PFSK-1 (cell line): ENCODE measurements at regions not wholly inside any gene's neighbourhood (a gene's known extent, or its start where the extent isn't known, plus 50 kb on each side); places are given as distances from the start of the nearest gene placed in this dataset.

ENCODE experiments used
- SIN3A ChIP-seq: IDR thresholded peaks from 2 replicates; pipeline ENCODE4 v1.6.1; 2012; ENCODE audit warnings: mild to moderate bottlenecking, low read length, moderate library complexity, borderline replicate concordance; ENCODE audit not compliant: insufficient read depth
- TF ChIP-seq, protein P1 (sequence below), 2 experiments: IDR thresholded peaks; 2 replicates each; pipeline versions ENCODE4 v1.6.1 to v1.8.0; 2011 to 2012; ENCODE audit warnings: low read depth in 2 of 2, low read length in 2 of 2, control low read depth in 1 of 2, inconsistent platforms in 1 of 2, mild to moderate bottlenecking in 1 of 2, moderate library complexity in 1 of 2; ENCODE audit not compliant: insufficient read depth in 1 of 2

DNA sequence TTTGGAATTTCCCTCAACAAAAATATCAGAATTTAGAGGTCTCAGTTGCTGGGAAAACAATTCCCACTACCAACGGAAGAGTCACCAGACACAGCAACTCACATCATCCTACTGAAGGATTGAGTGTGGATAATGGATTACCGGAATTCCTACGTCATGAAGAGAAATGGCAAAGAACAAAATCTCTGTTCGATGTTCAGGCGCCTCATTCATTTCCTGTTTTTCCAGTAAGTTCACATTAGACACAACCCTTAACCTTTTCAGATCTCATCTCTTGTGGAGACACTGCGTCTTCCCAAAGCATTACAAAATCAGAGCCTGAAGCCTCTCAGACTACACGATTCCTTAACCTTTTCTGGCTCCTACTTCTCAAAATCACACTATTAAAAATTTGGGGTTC, 58.5 kb upstream of the CPEB2 start:
- TF ChIP-seq, protein P1, sequence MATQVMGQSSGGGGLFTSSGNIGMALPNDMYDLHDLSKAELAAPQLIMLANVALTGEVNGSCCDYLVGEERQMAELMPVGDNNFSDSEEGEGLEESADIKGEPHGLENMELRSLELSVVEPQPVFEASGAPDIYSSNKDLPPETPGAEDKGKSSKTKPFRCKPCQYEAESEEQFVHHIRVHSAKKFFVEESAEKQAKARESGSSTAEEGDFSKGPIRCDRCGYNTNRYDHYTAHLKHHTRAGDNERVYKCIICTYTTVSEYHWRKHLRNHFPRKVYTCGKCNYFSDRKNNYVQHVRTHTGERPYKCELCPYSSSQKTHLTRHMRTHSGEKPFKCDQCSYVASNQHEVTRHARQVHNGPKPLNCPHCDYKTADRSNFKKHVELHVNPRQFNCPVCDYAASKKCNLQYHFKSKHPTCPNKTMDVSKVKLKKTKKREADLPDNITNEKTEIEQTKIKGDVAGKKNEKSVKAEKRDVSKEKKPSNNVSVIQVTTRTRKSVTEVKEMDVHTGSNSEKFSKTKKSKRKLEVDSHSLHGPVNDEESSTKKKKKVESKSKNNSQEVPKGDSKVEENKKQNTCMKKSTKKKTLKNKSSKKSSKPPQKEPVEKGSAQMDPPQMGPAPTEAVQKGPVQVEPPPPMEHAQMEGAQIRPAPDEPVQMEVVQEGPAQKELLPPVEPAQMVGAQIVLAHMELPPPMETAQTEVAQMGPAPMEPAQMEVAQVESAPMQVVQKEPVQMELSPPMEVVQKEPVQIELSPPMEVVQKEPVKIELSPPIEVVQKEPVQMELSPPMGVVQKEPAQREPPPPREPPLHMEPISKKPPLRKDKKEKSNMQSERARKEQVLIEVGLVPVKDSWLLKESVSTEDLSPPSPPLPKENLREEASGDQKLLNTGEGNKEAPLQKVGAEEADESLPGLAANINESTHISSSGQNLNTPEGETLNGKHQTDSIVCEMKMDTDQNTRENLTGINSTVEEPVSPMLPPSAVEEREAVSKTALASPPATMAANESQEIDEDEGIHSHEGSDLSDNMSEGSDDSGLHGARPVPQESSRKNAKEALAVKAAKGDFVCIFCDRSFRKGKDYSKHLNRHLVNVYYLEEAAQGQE (IDR thresholded peaks at IDR 0.05; ENCODE audit: insufficient read depth in 1 of 2, low read depth in 2 of 2, low read length in 2 of 2), result no peak
- no peak for TF ChIP-seq SIN3A
